ENCODE measurements at regions not wholly inside any gene's neighbourhood (a gene's known extent, or its start where the extent isn't known, plus 50 kb on each side); places are given as distances from the start of the nearest gene placed in this dataset.

DNA sequence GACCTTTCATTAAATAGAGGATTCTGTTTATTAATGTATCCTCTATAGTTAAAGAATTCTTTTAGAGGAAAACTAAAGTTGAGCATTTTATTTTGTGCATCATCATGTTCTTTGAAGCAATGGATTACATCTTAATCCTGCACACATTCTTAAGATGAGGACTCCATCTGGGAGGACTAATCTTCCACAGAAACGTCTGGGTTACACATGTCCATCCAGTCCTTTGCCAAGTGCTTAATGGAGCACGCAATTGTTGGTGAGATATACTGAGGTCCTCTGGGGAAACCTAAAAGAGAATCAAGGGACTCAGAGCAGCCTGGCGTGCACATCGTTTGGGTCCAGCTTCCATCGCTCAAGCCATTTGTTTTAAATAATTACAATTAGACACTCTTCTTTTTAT, 115.1 kb upstream of the SFRP2 start:
- intact Hi-C loops (cut with micrococcal nuclease; ENCODE audit: unreplicated experiment): loop anchor here (2.0 kb wide), 1 partner anchor 53 kb away; no protein-coding TSS in a partner anchor
- no peak overlapping the region for H3K27ac ChIP-seq
- no peaks in the 10 kb centered on the region for H3K79me2 ChIP-seq (ENCODE audit: low read depth)
- no peak overlapping the region for H3K4me3 ChIP-seq
- no peak overlapping the region for H2AFZ ChIP-seq
- no peaks in the 10 kb centered on the region for H3K27me3 ChIP-seq (ENCODE audit: insufficient read depth, low read depth)
- no peaks in the 10 kb centered on the region for H3F3A ChIP-seq (ENCODE audit: insufficient read depth, low read depth)
- DNase-seq: no peak
- H3K36me3 ChIP-seq (ENCODE audit: low read depth): no peaks in the 10 kb centered on the region
- TF ChIP-seq, protein P1, sequence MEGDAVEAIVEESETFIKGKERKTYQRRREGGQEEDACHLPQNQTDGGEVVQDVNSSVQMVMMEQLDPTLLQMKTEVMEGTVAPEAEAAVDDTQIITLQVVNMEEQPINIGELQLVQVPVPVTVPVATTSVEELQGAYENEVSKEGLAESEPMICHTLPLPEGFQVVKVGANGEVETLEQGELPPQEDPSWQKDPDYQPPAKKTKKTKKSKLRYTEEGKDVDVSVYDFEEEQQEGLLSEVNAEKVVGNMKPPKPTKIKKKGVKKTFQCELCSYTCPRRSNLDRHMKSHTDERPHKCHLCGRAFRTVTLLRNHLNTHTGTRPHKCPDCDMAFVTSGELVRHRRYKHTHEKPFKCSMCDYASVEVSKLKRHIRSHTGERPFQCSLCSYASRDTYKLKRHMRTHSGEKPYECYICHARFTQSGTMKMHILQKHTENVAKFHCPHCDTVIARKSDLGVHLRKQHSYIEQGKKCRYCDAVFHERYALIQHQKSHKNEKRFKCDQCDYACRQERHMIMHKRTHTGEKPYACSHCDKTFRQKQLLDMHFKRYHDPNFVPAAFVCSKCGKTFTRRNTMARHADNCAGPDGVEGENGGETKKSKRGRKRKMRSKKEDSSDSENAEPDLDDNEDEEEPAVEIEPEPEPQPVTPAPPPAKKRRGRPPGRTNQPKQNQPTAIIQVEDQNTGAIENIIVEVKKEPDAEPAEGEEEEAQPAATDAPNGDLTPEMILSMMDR (conservative IDR thresholded peaks at IDR 0.05): no peak
- no peak for TF ChIP-seq EZH2 (IDR thresholded peaks at IDR 0.05; ENCODE audit: low read depth)
- POLR2A ChIA-PET (ENCODE audit: unreplicated experiment): no interaction called here
- CTCF ChIA-PET: no interaction called here
- no peaks in the 10 kb centered on the region for H4K20me1 ChIP-seq (ENCODE audit: insufficient read depth)
- no peaks in the 10 kb centered on the region for H3K9me3 ChIP-seq (ENCODE audit: insufficient read depth, low read depth)
- no peak overlapping the region for H3K4me2 ChIP-seq
- no peaks in the 10 kb centered on the region for H3K4me1 ChIP-seq (replicated peaks; ENCODE audit: insufficient read depth)
- BruUV-seq (replicated peaks): no TSS peak
- H3K9me2 ChIP-seq (ENCODE audit: insufficient read depth): no peaks in the 10 kb centered on the region

DNA sequence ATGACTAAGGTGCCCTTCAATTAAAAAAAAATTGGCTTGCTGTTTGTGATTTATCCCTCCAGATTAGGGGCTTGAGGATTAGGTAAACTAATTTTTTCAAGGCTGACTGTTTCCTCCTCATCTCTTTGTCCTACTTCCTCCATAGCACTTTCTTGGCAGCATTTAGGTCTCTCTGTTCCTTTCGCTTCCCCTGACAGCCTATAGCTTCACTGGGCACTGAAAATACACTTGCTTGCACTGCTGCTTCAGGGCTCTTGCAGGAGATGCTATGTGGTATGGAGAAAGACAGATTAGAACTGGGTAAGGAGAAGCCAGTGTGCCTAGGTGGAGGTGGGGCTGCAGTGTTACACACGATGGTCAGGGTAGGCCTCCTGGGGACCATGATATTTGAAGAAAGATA, 112.3 kb upstream of the SFRP2 start:
- CTCF ChIA-PET: no interaction called here
- no peaks in the 10 kb centered on the region for H3K79me2 ChIP-seq (ENCODE audit: low read depth)
- H3K27ac ChIP-seq: no peak overlapping the region
- no peaks in the 10 kb centered on the region for H3K36me3 ChIP-seq (ENCODE audit: low read depth)
- H3K9me2 ChIP-seq (ENCODE audit: insufficient read depth): no peaks in the 10 kb centered on the region
- no peaks in the 10 kb centered on the region for H3F3A ChIP-seq (ENCODE audit: insufficient read depth, low read depth)
- DNase-seq: no peak
- H3K27me3 ChIP-seq (ENCODE audit: insufficient read depth, low read depth): no peaks in the 10 kb centered on the region
- H3K9me3 ChIP-seq (ENCODE audit: insufficient read depth, low read depth): no peaks in the 10 kb centered on the region
- H3K4me3 ChIP-seq: no peak overlapping the region
- no peak overlapping the region for H2AFZ ChIP-seq
- H3K4me2 ChIP-seq: no peak overlapping the region
- BruUV-seq (replicated peaks): no TSS peak
- intact Hi-C loops (cut with micrococcal nuclease; ENCODE audit: unreplicated experiment): no loop called here
- no peaks in the 10 kb centered on the region for H4K20me1 ChIP-seq (ENCODE audit: insufficient read depth)
- H3K4me1 ChIP-seq (replicated peaks; ENCODE audit: insufficient read depth): no peaks in the 10 kb centered on the region
- POLR2A ChIA-PET (ENCODE audit: unreplicated experiment): no interaction called here
- TF ChIP-seq EZH2 (IDR thresholded peaks at IDR 0.05; ENCODE audit: low read depth): no peak

DNA sequence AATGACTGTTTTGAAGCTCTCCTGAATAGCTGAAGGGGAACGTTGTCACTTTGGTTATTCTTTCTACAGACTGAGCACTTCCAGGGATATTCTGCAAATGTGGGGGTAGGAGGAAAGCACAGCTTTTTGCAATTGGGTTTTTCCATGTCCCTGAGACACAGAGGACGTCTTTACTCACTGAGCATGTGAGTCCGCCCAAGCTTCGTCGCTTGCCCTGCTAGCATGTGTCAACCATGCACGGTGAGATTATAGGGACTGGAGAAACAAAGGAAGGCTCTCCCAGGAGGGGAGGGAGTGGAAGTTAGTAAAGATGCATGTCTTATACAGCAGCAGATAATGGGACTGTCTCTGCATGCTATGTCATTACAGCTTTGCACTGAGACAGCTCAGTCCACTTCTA, 111.5 kb upstream of the SFRP2 start:
- no peak overlapping the region for H3K27ac ChIP-seq
- no peak for DNase-seq
- intact Hi-C loops (cut with micrococcal nuclease; ENCODE audit: unreplicated experiment): no loop called here
- no peak overlapping the region for H3K4me3 ChIP-seq
- H3K9me3 ChIP-seq (ENCODE audit: insufficient read depth, low read depth): no peaks in the 10 kb centered on the region
- H3F3A ChIP-seq (ENCODE audit: insufficient read depth, low read depth): no peaks in the 10 kb centered on the region
- H3K36me3 ChIP-seq (ENCODE audit: low read depth): no peaks in the 10 kb centered on the region
- H3K79me2 ChIP-seq (ENCODE audit: low read depth): no peaks in the 10 kb centered on the region
- no peaks in the 10 kb centered on the region for H4K20me1 ChIP-seq (ENCODE audit: insufficient read depth)
- TF ChIP-seq EZH2 (IDR thresholded peaks at IDR 0.05; ENCODE audit: low read depth): no peak
- TF ChIP-seq, protein P1 (conservative IDR thresholded peaks at IDR 0.05): no peak
- BruUV-seq (replicated peaks): no TSS peak
- CTCF ChIA-PET: no interaction called here
- POLR2A ChIA-PET (ENCODE audit: unreplicated experiment): no interaction called here
- no peaks in the 10 kb centered on the region for H3K4me1 ChIP-seq (replicated peaks; ENCODE audit: insufficient read depth)
- H2AFZ ChIP-seq: no peak overlapping the region
- no peak overlapping the region for H3K4me2 ChIP-seq
- H3K9me2 ChIP-seq (ENCODE audit: insufficient read depth): no peaks in the 10 kb centered on the region
- H3K27me3 ChIP-seq (ENCODE audit: insufficient read depth, low read depth): no peaks in the 10 kb centered on the region

- Histone ChIP-seq H4K20me1 (ENCODE audit: insufficient read depth) (no peaks in the 10 kb centered on the region), H3K9me2 (ENCODE audit: insufficient read depth) (no peaks in the 10 kb centered on the region), H2AFZ (no peak overlapping the region), H3K79me2 (ENCODE audit: low read depth) (no peaks in the 10 kb centered on the region), H3K4me3 (no peak overlapping the region), H3K27ac (no peak overlapping the region), H3K4me2 (no peak overlapping the region), H3K27me3 (ENCODE audit: insufficient read depth, low read depth) (no peaks in the 10 kb centered on the region), H3F3A (ENCODE audit: insufficient read depth, low read depth) (no peaks in the 10 kb centered on the region), H3K9me3 (ENCODE audit: insufficient read depth, low read depth) (no peaks in the 10 kb centered on the region), H3K4me1 (replicated peaks; ENCODE audit: insufficient read depth) (no peaks in the 10 kb centered on the region), H3K36me3 (ENCODE audit: low read depth) (no peaks in the 10 kb centered on the region)
- no peak for DNase-seq
- no peak for TF ChIP-seq EZH2 (IDR thresholded peaks at IDR 0.05; ENCODE audit: low read depth)
- POLR2A ChIA-PET (ENCODE audit: unreplicated experiment): no interaction called here
- CTCF ChIA-PET: no interaction called here
- BruUV-seq (replicated peaks): no TSS peak
- intact Hi-C loops (cut with micrococcal nuclease; ENCODE audit: unreplicated experiment): no loop called here
Observed at GRCh38 chr4:153890761-153891160, 101.9 kb upstream of the SFRP2 start.
